OCI-LY1 (cell line): ENCODE measurements at regions not wholly inside any gene's neighbourhood (a gene's known extent, or its start where the extent isn't known, plus 50 kb on each side); places are given as distances from the start of the nearest gene placed in this dataset.

Source experiments
- EZH2 ChIP-seq: fragments of 200-600 bp; sonication (generic), shearing (Covaris generic); IDR thresholded peaks from 2 replicates; pipeline ENCODE4 v1.8.0; 2017; ENCODE audit warnings: borderline replicate concordance, mixed run types, mild to moderate bottlenecking, antibody characterized with exemption, low read length, moderate library complexity, mixed read lengths
- TF ChIP-seq, protein P1 (sequence below): fragments of 200-600 bp; sonication (generic), shearing (Covaris generic); IDR thresholded peaks from 2 replicates; pipeline ENCODE4 v1.5.1; 2017; ENCODE audit warnings: mild to moderate bottlenecking, antibody characterized with exemption, low read length, moderate library complexity, mixed read lengths

DNA sequence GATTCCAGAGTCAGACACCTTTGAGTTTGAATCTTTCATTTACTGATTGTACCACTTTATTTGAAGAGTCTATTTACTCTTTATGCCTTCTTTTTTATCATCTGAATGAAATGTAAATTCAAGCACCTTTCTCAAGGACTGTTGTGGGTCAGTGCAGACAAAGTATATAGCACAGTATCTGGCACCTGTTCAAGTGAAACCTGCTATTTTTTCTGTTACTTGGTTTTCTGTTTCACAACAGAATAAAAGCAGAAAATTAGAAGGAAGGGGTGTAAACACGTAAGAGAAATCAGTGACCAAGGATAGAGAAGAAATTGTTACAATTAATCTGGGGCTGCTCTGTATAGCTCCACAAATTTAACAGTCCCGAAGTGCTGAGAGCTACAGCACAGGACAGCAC is 357.4 kb downstream of the RSL24D1 start:
- TF ChIP-seq, protein P1, sequence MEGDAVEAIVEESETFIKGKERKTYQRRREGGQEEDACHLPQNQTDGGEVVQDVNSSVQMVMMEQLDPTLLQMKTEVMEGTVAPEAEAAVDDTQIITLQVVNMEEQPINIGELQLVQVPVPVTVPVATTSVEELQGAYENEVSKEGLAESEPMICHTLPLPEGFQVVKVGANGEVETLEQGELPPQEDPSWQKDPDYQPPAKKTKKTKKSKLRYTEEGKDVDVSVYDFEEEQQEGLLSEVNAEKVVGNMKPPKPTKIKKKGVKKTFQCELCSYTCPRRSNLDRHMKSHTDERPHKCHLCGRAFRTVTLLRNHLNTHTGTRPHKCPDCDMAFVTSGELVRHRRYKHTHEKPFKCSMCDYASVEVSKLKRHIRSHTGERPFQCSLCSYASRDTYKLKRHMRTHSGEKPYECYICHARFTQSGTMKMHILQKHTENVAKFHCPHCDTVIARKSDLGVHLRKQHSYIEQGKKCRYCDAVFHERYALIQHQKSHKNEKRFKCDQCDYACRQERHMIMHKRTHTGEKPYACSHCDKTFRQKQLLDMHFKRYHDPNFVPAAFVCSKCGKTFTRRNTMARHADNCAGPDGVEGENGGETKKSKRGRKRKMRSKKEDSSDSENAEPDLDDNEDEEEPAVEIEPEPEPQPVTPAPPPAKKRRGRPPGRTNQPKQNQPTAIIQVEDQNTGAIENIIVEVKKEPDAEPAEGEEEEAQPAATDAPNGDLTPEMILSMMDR = no peak
- TF ChIP-seq EZH2 = no peak
